NCI-H146 treated with DMSO at 0.1 percent for 48 hours (cell line): ENCODE measurements at regions not wholly inside any gene's neighbourhood (a gene's known extent, or its start where the extent isn't known, plus 50 kb on each side); places are given as distances from the start of the nearest gene placed in this dataset.

Source experiments
- DNase-seq: peaks from one replicate; lab custom pipeline; 2025; ENCODE audit not compliant: unreplicated experiment; lab: John Stamatoyannopoulos, UW

DNA sequence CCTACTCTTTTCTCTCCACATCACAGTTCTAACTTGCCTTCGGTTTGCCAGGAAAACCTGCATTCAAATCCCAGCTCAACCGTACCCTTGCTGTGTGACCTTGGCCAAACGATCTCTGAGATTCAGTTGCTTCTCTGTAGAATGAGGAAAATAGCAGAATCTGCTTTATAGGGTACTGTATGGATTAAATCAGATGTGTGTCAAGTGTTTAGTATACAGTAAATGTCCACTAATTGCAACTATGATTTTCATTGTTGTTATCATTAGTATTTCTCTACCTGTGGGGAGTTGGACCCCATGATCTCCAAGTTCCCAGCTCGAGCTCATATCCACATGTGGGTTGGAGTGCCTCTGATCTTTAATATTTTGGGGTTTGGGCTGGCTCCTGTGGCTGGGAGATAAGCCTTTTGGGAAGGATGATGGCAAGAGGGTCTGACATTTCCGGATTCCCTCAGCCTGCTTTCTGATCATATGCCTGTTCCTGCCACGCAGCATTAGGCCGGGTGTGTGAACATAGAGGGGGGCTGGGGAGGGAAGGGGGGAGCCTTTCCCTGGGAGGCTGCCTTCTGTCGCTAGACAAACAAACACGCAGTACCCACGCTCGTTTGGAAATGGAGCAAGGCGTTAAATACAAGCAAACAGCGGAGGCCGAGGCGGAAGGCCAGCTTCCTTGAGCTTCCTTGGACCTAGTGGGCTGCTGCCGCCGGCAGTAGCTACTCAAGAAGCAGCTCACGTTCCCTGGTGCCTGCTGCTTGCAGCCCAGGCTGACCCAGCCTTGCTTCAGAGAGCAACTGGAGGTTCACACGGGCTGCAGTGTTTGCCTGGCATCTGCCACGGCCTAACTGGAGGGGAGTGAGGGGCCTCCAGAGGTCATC lies 213.5 kb upstream of the LHX5 start:
- no peak for DNase-seq

DNA sequence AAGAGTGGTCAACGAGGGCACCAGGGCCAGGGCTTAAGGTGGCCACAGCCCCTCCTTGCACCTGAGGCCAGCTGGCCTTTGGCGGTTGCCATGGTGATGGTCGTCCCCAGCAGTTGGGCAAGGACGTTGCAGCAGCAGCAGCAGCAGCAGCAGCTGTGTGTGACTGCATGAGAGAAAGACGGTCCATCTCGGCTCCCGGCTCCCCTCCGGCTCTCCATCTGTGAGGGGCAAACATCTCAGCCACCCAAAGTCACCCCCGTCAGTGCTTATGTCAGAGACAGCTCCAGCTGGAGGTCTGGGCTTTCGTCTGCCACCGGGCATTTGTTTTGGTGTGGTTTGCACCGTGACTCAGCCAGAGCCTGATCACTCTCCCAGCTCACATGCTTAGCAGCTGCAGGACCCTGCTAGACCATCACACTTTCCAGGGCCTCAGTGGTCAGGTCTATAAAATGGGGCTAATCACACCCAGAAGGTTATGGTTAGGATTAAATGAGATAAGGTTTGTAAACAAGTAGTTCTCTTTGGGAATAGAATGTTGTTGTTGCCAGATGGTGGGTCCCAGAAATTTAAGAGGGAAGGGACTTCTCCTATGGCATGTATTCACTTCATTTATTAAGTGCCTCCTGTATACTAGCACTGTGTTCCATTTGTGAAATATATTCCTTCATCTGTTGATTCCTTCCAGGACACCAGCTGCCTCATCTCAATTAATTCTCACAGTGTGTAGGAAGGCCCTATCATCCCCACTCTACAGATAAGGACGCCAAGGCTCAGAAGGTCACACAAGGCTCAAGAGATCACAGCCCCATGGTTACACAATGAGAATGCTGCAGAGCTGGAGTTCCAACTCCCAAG lies 212.6 kb upstream of the LHX5 start:
- DNase-seq: peak; percentile 37

DNA sequence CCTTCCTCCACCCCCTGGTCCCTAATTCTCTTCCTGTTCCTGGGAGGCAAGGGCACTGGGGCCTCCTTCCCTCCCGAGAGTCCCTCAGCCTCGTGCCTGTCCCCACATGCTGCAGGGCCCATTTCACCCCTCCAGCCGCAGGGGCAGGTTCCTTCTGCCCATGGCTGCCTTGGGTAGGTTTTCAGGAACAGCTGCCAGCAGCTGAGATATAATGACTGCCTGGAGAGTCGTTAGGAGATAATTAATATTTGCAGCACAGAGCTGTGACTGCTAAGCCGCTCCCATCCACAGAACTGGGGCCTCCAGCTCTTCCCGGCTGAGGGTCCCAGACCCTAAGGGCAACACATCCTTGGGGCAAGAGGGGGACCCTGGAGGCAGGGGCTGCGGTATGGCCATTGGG lies 211.9 kb upstream of the LHX5 start:
- DNase-seq: peak; percentile 59

DNA sequence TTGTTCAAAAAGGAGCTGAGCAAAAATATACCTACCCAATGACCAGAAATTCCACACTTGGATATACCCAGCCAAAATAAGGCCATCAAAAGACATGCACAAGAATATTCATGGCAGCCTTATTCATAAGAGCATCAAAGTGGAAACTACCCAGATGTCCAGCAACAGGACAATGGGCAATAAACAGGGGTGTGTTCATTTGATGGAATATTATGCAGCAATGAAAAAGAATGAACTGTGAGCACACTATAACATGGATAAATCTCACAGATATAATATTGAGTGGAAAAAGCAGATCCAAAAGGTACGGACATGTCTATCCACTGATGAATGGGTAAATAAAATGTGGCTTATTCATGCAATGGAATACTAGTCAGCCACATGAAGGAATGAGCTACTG lies 209.2 kb upstream of the LHX5 start:
- DNase-seq: no peak

DNA sequence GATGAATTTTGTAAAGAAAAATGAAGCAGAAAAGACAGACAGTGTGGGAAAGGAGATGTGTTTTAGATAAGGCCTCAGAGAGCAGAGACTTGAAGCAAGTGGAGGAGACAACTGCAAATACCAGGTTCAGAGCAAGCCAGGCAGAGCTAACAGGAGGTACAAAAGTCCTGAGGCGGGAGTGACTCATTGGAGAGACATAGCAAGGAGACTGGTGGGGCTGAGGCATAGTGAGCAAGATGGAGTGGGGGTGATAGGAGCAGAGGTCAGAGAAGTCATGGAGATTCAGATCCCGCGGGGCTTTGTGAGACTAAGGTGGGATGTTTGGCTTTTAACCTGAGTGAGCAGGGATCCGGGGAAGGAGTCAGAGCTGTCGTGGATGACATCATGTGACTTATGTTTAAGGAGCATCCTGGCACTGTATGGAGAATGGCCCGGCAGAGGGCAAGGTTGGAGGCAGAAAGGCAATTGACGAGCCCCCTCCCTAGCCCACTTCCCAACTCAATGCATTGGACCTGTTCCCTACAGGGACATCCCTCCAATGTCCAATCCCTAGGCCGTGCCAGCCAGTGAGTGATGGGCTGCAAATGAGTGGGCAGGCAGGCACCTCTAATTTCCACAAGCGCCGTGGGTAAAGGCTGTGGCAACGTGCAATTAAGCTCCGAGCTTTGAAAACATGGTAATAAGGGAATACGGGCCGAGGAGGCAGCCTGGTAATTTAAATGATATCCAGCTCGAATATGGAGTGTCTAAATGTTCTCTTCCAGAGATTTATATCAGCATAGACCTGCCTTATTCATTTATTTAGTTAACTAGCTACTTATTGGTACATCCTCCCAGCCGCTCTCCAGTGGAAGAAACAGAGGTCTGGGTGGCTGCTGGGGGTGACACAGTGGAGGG lies 206.8 kb upstream of the LHX5 start:
- no peak for DNase-seq

- DNase-seq: no peak
Measured at GRCh38 chr12:113676547-113676946, 204.9 kb upstream of the LHX5 start.

DNA sequence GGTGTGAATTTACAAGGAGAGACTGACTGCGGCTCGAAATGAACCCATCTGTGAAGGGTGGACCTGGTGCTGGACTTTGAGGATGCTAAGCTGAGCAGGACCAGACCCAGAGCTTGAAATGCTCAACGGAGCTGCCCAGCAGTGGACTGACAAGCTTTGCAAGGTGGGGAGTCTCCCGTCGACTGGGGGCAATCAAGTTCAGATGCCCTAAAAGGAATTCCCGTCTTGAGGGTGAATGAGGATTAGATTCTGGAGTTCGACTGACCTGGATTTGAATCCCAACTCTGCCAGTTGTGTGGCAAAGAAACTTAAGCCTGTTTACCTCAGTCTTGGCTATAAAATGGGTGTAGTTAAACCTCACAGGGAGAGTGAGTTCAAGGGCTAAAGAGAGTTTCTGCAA lies 204.4 kb upstream of the LHX5 start:
- no peak for DNase-seq

DNA sequence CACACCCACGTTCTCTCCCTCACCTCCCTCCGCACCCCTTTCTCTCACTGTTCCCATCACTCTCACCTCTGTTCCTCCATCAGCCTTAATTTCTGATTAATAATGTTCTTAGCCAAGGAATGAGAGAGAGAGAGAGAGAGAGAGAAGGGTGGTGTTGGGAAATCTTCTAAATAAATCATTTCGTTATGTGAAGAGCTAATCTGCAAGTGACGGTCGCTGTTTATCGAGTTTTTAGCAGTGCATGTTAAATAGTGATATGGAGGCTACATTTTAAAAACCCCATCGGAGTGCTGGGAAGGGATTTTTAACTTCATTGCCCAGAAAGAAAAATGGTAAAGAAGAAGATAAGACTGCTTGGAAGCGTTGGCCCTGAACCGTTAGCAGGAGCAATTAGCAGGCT lies 203.3 kb upstream of the LHX5 start:
- no peak for DNase-seq

DNA sequence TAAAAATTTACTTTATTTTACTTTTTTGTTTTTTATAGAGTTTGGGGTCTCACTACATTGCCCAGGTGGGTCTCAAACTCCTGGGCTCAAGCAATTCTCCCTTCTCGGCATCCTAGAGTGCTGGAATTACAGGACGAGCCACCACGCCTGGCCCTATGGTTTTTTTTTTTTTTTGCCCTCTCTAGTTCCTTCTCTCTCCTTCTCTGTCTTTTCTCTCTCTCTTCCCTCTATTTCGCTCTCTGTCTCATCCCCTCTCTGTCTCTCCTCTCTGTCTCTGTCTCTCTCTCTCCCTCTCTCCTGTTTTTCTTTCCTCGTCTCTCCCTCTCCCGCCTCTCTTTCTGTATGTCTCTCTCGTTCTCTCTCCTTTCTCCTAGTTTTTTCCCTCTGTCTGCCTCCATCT lies 202.6 kb upstream of the LHX5 start:
- DNase-seq: no peak

DNA sequence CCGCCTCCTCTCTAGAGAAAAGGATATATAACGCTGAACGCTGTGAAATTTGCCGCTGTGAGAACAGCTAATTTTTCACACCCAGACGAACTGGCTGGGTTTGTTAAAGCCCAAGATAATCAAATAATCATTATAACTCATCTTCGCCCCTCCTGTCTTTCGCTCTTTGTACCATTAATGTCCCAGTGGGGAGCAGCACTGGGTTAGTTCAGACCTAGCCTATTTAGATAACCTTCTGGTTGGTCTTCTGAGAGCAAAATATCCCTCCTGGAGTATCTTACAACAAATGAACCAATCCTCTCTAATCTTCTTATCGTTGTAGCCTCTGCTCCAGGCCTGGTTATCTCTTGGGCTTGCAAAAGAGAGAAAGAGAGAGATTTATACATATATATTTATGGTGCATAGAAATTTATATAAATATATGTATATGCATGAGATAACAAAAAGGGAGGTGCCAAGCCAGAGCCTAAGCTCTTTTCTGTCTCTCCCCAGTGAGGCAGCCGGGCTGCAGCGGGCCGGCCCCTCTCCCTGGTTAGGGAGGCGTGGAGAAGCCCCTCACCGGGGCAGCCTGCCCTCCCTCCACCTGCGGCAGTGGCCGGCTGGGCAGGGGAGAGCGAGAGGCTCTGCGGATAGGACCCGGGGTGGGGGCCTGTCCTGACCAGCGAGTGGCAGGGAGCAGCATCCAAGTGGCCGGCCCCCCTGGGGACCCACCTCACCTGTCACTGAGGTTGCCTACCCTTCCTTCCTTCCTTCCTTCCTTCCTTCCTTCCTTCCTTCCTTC lies 202.0 kb upstream of the LHX5 start:
- no peak for DNase-seq

DNA sequence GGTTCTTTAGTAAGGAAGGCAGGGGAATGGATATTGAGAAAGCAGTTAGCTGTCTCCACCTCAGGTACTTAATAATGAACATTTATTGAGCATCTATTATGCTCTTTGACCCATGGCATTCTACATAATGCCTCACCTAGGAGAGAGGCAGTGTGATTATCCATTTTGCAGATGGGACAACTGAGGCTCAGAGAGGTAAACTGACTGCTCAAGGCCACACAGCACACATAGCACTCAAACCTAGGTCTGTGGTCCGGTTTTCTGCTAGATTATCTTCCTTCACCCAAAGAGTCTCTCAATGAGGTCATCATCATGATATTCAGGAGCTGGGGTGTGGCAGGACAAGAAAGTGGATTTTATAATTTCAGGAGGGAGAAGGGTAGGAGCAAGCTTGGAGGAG lies 199.1 kb upstream of the LHX5 start:
- no peak for DNase-seq

DNA sequence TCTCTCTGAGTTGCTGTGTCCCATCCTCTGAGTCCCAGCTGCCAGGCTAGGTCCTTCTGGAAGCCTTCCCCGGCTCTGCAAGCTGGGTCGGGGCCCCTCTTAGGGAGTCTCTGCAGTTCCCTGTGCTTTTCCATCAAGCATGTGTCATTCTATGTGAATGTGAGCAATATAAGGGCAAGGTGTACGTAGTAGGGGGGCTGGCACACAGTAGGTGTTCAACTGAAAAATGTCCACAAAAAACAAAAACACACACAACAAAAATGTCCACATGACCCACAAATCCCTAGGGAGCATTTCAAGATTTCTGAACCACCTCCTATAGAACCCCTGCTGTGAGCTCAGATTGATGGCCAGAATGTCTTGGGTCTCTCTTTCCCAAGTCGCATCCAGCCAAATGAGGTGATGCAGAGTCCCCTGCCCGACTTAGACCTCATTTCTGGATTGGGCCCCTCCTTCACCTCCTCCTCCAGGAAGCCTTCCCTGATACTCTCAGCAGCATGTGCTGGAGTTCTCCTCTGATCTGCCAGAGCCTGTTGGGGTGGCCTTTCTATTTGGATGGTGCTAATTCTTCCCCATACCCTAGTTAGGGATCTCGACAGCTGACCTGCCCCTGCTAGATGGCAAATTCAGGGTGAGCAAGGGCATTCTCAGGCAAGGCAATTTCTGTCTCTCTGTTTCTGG lies 196.1 kb upstream of the LHX5 start:
- DNase-seq: no peak

- no peak for DNase-seq
Measured at GRCh38 chr12:113667095-113667494, 195.4 kb upstream of the LHX5 start.

- no peak for DNase-seq
Measured at GRCh38 chr12:113666223-113666622, 194.6 kb upstream of the LHX5 start.

DNA sequence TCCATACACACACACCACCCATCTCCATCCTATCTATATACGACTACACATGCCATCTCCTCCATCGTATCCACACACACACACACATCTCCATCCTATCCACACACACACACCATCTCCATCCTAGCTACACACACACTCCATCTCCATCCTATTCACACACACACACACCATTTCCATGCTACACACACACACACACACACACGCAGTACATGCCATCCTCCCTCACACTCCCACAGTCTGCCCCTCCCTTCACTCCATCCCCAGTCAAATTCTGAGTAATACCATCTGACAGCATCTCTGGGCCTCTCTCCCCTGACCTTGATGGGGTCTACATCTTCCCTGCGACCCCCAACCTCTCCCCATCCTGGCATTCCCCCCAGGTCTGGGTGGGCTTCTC lies 193.8 kb upstream of the LHX5 start:
- no peak for DNase-seq

DNA sequence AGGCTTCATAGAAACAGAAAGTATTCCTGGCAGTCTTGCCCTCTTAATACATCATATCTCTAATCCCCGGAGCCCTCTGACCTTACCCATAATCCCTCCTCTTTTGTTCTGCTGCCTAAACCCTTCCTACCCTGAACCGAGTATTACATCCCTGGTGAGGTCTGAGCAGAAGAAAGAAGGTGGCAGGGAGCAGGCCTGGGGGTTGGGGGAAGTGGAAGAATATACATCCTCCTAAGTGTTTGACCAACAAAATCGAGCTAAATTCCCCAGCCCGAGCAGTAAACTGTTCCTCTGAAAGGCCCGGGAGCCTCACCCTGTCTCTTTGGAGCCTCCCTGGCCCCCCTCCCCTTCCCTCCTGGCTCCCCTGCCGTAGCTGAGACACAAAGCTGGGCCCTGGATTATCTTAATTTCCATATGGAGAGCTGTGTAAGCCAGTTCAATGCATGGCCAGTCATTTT lies 192.6 kb upstream of the LHX5 start:
- no peak for DNase-seq

DNA sequence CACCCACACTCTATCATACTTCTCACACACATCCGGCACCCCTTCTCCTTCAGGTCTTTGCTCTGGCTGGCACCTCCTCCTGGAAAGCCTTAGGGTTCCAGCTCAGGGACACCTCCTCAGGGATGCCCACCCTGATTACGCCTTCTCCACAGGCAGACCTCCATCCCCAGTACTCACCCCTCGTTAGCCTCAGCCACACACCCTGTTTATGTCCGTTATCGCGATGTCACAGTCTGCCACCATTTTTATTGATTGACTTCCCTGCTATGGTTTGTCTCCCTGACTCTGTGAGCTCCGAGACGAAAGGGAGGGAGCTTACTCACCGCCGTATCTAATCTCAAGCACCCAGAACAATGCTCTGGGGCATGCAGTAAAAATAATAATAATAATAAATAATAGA lies 191.7 kb upstream of the LHX5 start:
- DNase-seq: no peak

DNA sequence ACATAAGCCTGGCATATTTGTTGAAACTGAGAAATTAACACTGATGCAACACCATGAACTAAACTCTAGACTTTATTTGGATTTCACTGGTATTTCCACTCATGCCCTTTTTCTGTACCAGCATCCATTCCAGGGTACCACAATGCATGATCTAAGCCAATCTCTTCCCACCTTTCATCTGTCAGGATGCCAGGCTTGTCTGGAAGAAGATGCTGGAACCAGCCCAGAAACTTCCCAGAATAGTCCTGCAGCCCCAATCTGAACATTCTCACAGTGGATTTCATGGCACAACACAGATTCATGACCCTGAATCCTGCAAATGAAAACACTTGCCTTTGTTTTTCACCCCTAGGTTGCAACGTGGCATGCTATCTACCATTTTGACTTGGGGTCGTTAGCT lies 189.3 kb upstream of the LHX5 start:
- DNase-seq: no peak

DNA sequence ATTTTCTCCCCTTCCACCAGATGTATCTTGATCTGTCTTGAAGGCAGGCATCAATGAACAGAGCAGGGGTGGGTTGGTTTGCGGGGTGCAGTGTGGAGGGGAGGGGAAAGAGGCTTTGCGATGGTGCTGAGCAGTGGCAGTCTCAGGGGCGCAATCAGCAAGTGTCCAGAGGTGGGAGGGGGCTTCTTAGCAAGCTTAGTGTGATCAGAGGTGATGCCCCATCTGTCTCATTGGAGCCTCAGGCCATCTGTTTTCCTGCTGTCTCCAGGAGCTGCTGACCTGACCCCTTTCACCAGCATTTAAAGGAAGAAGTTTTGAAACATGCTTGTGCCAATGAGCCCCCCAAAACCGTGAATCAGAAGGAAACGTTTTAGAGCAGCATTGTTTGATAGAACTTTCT lies 187.7 kb upstream of the LHX5 start:
- no peak for DNase-seq

DNA sequence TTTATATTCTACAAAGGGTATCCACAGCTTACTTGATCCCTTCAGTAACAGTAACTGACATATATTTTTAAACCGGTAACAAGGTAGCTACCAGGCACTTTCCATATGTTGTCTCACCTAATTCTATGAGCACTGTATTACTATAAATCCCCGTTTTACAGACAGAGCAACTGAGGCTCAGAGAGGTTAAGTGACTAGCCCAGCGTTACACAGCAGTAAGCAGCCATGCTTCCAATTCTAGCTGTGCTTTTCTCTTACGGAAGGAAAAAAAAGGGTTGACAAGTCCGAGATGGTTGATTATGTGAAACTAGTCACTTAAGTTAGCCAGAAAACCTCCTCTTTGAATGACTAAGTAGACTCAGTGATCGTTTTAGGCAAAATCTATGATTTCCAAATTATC lies 187.3 kb upstream of the LHX5 start:
- no peak for DNase-seq
